GM21825 (cell line): ENCODE measurements at regions not wholly inside any gene's neighbourhood (a gene's known extent, or its start where the extent isn't known, plus 50 kb on each side); places are given as distances from the start of the nearest gene placed in this dataset.

Experiments
- ATAC-seq: cut with Tn5 transposase; IDR thresholded peaks from one replicate; pipeline ENCODE4 v1.9.1; 2021; ENCODE audit warnings: mild to moderate bottlenecking, moderate library complexity; ENCODE audit not compliant: unreplicated experiment

DNA sequence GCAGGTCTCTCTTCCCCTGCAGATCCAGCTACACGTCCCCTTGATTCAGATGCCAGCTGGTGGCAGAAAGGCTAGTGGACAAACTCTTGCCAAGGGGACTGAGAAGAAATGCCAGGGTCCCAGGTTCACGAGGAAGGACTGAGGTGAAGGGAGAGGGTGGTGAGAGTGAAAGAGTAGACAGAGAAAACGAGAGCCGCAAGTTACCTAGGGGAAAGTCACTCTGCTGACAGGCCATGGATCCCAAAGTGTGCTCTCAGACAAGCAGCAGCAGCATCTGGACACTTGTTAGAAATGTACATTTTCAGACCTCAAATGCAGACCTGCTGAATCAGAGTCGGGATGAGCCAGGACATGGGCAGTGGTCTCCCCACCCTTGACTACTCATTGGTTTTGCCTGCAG, 192.3 kb downstream of the FGFR2 start:
- no peak for ATAC-seq

DNA sequence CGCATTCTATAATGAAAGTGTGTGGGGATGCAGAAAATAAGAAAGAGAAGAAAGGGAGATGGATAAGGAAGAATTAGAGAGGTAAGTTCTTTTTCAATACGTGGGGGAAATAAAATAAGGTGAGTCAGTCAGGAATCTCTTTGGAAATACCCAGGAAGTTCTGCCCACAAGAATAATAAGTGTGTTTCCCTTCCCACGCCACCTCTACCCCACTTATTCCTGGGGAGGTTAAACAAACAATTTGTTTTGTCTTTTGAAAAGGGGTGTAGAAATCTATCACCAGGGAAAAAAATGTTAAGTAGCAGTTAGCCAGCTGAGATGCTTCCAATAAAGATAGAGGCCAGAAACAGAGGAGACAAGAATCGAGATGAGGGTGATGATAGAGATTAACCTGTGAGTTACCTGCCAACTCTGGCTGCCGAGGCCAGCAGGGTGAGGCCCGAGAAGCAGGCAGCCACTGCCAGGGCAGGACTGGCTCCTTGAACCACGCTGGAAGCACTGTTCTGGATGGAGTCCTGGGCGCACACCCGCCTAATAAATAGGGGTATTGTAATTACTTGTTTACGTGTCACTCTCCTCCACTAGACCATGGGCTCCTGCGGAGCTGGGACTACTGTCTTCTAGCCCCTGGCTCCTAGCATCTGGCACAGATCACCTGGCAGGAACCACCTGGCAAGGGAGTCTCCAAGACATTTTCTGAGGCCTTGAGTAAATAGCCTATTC, 191.3 kb downstream of the FGFR2 start:
- ATAC-seq, result no peak

DNA sequence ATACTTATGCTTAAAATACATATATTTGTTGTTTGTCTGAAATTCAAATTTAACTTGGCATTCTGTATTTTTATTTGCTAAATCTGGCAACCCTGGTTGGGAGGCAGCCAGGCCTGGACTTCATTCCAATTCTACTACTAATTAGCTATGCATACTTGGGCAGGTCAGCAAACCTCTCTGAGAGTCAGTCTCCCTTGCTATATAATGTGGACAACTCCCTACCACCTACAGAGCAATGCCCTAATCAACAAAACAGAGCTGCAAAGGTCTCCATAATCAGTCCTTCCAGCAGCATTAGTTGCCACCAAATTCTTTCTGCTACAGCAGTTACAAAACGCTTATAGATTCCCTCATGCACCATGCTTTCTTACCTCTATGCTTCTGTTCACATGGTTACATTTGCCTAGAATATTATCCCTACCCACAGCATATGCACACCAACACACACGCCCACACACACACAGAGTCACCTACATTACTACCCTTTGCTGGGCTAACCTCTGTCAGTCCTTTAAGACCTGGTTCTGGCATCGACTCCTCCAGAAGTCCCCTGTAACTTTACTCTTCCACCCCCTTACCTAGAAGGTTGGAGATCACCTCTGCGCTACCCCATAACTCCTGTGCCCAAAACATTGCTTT, 188.7 kb downstream of the FGFR2 start:
- ATAC-seq, result no peak

DNA sequence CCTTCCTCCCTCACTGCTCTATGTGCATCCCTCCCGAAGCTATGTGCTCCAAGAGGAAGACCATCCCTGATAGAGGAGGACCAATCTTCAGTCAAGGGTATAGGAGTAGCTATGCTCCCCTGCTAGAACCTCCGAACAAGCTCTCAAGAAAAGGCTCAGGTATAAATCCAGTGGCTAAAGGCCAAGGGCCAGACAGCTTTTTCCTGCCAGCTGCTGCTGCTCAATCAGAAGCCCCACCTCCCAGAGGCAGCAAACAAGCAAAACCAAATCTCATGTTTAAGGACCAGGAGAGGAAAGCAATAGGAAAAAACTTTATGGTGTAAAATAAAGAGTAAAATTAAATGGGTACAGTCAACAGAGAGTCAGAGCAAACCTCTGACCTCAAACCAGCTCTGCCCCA, 187.2 kb downstream of the FGFR2 start:
- ATAC-seq, result no peak

DNA sequence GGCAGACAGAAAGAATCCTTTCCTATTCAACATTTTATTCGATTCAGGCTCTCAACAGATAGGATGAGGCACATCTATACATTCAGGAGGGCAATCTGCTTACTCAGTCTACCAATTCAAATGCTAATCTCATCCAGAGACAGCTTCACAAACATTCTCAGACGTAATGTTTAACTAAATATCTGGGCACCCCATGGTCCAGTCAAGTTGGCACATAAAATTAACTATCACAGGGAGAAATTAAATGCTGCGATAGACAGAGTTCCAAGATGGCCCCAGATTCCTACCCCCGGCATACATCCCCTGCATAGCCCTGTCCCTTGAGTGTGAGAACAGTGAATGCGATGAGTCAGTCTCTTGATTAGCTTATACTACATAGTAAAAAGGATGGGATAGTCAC, 184.3 kb downstream of the FGFR2 start:
- ATAC-seq, result no peak

DNA sequence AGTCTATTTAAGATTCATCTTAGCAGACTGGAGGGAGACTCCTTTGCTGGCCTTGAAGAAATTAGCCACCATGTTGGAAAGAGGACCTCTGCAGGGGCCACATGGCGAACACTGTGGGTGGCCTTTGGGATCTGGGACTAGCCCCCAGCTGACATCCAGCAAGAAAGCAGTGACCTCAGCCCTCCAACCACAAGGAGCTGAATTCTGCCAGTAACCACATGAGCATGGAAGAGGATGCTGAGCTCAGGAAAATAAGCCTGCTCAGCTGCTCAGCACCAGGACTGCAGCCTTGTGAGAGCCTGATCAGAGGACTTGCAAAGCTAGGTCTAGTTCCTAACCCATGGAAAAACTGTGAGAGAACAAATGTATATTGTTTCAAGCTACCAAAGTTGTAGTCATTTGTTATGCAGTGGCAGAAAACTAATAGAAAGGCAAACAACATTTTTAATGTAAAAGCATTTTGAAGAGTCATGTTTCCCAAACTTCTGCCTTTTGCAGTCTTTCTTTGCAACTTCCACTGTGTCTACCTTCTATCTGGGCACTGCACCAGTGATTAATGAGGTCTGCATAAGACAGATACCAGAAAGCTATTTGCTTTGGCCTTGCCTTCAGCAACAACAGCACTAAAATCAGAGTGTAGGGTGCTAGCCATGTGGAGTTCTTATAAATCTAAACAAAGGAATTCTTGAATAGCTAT, 183.7 kb downstream of the FGFR2 start:
- ATAC-seq, result no peak

DNA sequence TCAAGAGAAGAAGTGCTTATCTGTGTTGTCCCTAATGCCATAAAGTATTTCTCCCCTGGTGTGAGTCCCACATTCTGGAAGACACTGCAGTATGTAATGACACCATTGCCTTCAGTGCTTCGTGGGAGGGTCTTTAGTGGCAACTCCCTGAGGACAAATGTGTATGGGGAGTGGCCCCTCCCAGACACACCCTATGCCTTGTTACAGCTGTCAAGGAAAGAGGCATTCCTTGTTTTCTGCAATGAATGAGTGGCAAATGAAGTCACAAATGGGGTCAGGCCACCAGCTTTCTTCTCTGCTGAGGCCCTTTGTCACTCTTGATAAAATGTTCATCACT, 183.2 kb downstream of the FGFR2 start:
- ATAC-seq, result no peak

DNA sequence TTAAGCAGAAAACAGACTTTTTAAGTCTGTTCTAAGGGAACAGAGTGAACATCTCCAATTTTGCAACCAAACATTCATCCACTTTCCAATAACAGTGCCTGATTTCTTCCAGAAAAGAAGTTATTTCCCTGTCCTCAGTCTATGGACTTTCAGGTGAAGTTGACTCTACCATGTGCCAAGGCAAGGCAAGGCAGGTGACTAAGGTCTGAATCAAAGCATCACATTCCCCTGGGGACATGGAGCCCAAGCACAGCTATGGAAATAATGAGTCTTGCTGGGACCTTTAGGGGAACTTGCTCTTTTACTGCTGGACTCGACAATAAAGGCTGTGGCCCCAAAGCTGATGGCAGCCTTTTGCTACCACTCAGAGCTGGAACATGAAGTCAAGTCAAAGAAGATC, 182.2 kb downstream of the FGFR2 start:
- ATAC-seq, result no peak

DNA sequence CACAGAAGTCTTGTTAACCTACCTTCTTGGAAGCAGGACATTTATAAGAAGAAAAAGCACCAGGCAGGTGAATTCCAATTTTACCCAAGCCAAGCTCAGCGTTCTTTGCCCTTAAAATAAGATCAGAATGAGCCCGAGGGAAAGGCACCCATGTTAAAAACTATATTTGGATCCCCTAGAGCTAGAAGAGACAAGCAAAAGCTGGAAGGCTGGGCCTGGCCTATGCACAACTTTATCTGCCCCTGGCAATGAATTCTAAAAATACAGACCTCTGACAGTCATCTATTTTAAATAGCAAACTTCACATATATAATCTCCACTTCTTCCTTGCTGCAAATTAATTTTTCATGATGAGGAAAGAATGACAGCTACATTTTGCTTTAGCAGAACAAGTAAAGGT, 180.9 kb downstream of the FGFR2 start:
- no peak for ATAC-seq

DNA sequence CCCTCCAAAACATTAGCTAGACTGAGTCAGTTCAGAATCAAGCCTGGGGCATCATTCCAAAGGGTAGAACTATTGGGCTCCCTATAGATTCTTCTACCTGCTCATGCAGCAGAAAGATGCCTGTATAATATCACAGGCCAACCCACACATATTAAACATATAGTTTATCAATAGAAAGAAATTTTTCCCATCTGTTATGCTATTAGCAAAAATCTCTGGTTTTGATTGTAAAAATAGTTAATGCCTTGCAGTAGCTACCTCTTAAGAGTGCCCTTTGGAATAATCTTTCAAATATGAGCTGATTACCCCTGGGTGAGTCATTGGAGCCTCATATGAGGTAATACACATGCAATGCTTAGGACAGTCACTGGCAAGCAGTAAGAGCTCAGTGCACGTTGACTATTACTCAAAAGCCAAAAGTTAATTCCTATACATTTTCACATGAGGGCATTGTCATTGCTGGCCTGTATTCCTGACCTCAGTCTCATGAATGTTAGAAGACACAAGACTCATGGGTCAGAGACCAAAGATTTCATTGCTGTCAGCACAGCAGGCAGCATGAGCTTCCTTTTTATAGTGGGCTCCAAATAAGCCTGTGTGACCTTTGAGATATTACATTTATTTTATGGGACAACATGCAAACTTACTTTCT, 180.0 kb downstream of the FGFR2 start:
- ATAC-seq, result no peak

DNA sequence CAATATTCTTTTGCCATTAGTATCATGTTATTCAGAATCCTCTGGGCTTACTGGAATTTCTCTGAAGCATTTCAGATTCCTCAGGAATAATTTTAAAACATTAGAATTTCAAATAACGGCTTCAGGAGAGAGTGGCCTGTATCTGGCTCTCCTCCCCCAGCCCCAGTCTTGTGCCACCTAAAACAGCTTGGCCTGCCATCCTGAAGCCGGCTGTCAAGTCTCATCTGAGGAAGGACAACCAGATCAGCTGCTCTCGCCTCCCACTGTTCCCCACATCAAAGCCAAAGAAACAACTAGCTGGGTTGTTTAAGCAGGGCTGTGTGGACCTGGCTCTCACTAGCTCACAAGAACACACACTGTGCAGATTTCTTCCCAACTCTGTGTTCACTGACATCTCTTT, 178.2 kb downstream of the FGFR2 start:
- ATAC-seq, result no peak

DNA sequence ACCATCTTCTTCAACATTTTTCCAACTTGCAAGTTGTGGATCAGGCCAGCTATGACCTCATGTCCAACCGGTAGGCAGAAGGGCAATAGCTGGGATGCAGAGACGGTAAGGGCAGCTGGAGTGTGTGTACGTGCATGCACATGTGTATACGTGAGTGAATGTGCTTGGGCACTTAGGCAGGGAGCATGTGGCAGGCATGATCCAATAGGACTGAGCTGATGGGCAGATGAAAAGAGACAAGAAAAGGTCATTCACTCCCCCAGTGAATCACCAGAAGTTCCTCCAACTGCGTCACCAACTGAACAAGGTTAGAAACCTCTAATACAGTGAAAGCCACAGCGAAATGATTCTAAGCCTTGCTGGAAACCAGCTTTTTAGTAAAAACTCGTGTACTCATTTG, 176.1 kb downstream of the FGFR2 start:
- ATAC-seq, result no peak

DNA sequence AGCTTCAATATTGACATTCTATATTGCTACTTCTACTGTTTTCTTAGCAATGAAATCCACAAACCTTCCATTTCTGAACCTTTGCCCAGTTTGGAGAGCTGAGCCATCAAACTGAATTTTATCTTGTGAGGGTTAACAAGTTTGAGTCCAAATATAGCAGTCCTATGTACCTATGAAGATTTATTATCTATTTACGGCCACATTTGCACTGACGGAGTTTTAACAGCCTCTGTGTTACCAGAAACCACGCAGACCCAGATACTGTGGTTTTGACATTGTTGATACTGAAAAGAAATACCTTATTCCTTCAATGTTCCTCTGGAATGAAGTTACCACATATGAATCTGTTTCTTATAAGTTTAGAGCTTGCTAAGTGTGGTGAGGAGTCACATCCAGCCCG, 172.6 kb downstream of the FGFR2 start:
- ATAC-seq, result no peak

DNA sequence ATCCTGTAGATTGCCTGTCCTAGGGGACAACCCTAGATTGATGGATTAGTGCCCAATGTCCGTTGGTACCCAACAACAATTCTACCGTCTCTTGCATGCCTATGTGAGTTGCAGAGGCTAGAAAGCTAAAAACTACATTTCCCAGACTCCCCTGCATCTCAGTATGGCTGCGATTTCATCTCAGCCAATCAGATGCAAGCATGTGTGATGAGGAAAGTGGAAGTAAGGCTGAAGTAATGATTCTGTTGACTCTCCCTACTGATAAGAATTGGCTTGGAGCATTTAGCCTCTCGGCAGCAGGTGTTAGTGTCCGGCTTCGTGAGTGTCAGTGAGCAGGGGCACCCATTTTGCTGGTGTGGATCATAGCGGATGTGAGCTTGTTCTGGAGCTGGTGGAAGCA, 171.9 kb downstream of the FGFR2 start:
- ATAC-seq, result no peak
